ENCODE measurements at regions not wholly inside any gene's neighbourhood (a gene's known extent, or its start where the extent isn't known, plus 50 kb on each side); places are given as distances from the start of the nearest gene placed in this dataset.
A peak's percentile ranks its signal among the peaks of the same experiment; 100 is the strongest.

DNA sequence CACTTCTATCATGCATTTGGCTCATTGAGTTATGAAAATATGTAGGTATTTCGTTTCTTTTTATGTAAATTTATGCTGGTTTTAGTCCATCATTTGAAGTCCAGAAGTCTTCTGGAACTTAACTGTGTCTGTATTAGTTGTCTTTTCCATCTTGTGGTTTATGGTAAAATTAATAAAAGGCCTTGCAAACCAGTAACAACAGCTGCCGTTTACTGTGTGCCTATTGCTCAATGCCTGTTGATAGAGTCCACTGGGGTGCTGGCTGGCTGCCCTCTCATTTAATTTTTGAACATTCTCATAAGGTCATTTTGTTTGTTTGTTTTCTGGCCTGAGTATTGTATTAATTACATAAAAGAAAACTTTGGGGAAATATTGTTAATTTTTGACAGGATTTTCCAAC is 98.0 kb downstream of the NAA11 start:
- no peak for DNase-seq (ENCODE audit: low read depth, low spot score)
- in situ Hi-C loops (cut with HindIII; ENCODE audit: low pct_unique_long_range_greater_than_20kb, low sequenced_read_pairs): no loop called here

DNA sequence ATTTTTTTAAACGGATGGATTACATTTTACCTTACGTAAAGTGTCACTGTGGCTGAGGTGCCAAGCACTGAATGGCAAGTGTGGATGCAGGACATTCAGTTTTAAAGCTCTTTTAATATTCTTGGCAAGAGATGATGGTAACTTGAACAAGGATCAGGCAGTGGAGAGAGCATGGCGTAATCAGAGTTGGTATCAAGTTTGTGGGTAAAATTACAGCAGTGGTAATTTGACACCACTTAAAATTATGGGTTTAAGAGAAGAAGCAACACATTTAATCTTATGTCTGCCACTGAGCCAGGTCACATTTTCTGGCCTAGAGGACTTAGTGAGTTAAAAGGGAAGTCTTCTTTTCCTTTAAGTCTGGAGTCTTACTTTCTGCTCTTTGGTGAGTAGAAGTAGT is 100.5 kb downstream of the NAA11 start:
- in situ Hi-C loops (cut with HindIII; ENCODE audit: low pct_unique_long_range_greater_than_20kb, low sequenced_read_pairs): no loop called here

DNA sequence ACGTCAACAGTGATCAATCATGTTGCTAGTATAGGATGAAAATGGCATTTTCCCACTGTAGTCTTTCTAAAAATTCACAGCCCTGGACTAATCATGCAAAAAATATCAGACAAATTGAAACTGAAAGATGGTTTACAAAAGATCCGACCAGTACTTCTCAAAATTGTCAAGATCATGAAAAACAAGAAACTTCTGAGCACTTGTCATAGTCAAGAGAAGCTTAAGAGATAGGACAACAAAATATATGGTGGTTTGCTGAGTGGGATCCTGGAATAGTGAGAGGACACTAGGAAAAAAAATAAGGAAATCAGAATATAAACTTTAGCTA is 101.1 kb downstream of the NAA11 start:
- in situ Hi-C loops (cut with HindIII; ENCODE audit: low pct_unique_long_range_greater_than_20kb, low sequenced_read_pairs): no loop called here
- no peak for DNase-seq (ENCODE audit: low read depth, low spot score)

More for the DNA sequence above, 100.5 kb downstream of the NAA11 start:
- no peak for DNase-seq (ENCODE audit: low read depth, low spot score)

DNA sequence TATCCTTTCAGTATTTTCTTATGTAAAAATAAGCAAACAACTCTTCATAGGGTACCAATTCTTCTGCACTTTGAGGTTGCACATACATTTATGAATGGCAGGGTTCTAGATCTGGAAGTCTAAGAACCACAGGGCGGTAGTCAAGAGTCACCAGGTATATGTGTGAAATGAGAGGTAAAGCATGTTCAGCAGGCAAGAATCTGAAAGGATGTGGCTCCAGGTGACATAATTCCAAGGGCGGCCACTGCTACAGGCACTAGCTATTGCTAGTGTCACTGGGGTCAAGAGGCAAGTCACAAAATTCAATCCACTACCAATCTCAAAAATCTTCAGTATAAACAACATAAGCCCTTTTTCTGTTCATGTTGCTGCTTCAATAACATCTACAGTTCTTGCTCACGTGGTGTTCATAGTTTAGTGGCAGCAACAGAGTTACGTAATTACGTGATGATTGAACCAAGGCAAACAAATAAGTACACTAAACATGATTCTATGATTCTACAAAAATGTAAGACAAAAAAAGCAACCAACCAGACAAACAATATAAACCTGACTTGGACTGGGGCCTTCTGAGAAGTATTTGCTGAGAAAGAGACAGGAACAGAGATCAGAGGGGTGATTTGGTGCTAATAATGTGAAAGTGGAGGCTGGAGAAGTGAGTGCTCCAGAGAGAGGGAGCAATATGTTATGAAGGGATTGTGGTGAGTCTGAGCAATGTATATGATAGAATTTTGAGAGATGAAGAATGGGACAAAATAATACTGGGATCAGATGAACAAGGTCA is 101.7 kb downstream of the NAA11 start:
- no peak for DNase-seq (ENCODE audit: low read depth, low spot score)
- in situ Hi-C loops (cut with HindIII; ENCODE audit: low pct_unique_long_range_greater_than_20kb, low sequenced_read_pairs): no loop called here

DNA sequence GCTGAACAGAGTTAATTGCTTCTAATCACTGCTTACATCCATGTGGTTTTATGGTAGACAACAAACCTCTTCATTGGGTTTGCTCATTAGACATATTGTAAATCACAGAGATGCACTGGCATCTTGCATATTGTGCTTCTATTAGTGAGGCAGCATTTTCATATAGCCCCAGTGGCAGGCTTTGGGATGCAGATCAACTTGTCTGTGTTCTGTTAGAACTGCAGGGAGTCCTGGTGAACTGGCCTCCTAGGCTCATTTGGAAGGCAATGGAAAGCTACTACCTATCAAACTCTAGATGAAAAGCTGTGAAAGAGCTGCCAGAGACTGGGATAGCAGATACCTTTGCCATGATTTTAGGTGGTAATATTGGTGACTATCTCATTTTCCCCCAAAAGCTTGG is 108.8 kb downstream of the NAA11 start:
- in situ Hi-C loops (cut with HindIII; ENCODE audit: low pct_unique_long_range_greater_than_20kb, low sequenced_read_pairs): no loop called here
- DNase-seq (ENCODE audit: low read depth, low spot score): no peak

DNA sequence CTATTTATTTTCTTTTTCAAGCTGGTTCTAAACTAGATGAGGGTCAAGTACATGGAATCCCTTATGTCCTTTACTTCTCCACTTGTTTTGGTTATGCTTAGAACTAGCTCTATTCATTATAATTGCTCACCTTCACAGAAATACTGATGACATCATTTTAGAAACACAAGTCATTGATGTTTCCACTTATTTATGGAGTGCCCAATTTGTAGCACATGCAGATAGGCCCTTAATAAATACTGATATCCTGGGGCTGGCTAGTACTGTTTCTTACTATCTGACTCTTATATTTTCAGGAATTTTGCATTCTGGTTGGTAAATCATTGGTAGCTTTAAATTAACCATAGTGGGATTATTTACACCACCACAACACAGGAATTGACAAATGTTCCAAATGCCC is 112.2 kb downstream of the NAA11 start:
- in situ Hi-C loops (cut with HindIII; ENCODE audit: low pct_unique_long_range_greater_than_20kb, low sequenced_read_pairs): no loop called here
- DNase-seq (ENCODE audit: low read depth, low spot score): no peak

DNA sequence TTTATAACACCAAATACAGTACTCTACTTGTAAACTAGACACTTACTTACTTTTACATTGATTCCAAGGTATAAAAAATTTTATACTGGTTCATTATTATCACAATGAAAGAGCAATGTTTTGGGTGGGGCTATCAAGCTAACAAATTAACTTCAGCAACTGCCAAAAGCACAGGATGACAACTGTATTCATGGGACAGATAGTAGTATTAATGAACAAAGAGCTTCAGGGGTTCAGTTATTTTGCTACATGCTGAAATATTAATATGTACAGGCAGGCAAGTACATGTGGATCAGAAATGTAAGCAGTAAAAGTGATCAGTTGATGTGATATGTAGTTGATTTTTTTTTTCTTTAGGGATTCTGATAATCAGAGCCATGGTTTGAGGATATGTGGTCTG is 112.9 kb downstream of the NAA11 start:
- in situ Hi-C loops (cut with HindIII; ENCODE audit: low pct_unique_long_range_greater_than_20kb, low sequenced_read_pairs): no loop called here
- DNase-seq (ENCODE audit: low read depth, low spot score): no peak

DNA sequence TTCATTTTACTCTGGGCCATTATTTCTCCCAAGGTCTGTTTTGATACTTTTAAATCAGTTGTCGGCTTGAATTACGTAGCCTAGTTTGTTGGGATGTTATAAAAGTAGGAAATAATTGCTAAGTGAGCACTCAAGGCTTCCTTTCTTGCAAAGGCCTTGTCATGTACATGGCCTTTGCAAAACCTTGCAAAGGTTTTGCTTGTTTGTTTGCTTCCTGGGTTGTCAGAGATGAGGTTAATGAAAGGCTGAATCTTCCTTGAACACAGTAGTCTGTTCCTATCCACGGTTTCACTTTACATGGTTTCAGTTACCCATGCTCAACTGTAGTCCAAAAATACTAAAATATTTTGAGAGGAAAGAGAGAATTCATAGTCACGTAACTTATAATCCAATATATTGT is 113.5 kb downstream of the NAA11 start:
- DNase-seq (ENCODE audit: low read depth, low spot score): no peak
- in situ Hi-C loops (cut with HindIII; ENCODE audit: low pct_unique_long_range_greater_than_20kb, low sequenced_read_pairs): no loop called here

DNA sequence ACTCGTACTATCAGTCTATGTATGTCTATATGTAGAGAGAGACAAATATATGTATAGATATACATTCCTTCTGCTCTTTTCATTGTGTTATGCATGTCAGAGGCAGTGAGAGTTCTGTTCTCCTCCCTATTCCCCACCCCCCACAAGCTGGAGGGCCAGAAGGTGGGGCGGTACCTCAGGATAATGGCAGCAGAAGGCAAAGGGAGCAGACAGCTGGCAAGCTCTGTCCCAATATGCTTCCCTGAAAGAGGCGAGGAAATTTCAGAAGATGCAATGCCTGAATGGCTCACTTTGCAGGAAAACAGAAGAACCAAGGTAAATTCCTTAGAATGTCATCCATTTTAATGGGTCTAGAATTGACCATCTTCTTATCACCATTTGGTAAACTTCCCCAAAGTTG is 114.4 kb downstream of the NAA11 start:
- in situ Hi-C loops (cut with HindIII; ENCODE audit: low pct_unique_long_range_greater_than_20kb, low sequenced_read_pairs): no loop called here
- no peak for DNase-seq (ENCODE audit: low read depth, low spot score)

DNA sequence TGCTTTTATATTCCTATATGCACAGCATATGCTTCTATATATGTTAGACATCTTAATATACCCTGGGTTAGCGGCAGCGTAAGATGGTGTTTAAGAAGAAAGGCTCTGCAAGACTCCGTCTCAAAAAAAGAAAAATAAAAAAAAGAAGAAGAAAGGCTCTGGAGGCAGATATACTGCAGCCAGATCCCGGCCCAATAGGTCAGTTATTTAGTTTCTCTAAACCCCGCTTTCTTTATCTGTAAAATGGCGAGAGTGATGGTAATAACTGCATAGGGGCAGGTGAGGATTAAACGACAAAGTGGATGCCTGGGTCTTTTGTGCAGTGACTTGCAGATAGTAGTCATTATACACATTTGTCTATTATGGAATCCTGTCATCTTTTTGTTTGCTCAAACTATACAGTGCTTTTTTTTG is 115.2 kb downstream of the NAA11 start:
- DNase-seq (ENCODE audit: low read depth, low spot score): no peak
- in situ Hi-C loops (cut with HindIII; ENCODE audit: low pct_unique_long_range_greater_than_20kb, low sequenced_read_pairs): no loop called here

DNA sequence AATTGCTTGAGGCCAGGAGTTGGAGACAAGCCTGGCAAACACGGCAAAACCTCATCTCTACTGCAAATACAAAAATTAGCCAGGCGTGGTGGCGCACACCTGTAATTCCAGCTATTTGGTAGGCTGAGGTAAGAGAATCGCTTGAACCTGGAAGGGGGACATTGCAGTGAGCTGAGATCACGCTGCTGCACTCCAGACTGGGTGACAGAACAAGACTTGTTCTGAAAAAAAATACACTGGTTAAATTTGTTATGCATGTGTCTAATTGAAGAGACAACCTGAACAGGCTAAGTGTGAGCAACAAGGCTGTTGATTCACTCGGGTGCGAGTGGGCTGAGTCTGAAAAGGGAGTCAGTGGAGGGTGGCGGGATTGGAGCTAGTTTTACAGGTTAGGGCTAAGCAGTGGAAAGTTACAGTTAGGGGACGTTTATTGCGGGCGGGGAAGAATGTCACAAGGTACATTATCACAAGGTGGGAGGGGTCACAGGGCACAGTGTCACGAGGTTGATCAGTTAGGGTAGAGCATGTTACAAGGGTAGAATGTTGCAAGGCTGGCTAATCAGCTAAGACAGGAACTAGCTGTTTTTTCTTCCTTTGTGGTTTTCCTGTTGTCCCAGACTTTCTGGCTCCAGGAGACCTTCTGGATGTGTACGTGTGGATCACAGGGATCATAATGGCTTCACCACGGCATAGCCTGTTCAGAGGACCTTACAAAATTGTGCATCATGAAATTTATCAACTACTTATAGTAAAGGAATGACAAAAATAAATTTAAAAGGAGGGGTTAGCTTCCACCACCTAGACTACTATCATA is 115.8 kb downstream of the NAA11 start:
- in situ Hi-C loops (cut with HindIII; ENCODE audit: low pct_unique_long_range_greater_than_20kb, low sequenced_read_pairs): no loop called here
- DNase-seq (ENCODE audit: low read depth, low spot score): peak; percentile 26

DNA sequence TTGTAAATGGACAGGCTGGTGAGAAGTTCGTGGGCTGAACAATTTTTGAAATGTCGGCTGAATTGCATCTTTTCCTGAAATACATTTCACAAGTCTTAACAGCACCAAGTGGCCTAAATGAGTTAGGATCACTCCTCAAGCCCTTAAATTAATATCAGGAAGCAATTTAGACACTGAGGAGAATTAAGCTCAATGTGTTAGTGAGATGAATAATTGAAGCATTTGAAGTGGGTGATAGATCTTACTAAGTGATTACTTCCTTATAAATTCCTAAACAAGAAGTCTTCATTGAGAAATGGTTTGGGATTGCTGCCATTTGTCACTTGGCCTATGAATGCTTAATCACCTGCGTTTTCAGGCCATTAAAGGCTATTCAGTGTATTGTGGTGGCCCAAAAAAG is 116.8 kb downstream of the NAA11 start:
- no peak for DNase-seq (ENCODE audit: low read depth, low spot score)
- in situ Hi-C loops (cut with HindIII; ENCODE audit: low pct_unique_long_range_greater_than_20kb, low sequenced_read_pairs): no loop called here

DNA sequence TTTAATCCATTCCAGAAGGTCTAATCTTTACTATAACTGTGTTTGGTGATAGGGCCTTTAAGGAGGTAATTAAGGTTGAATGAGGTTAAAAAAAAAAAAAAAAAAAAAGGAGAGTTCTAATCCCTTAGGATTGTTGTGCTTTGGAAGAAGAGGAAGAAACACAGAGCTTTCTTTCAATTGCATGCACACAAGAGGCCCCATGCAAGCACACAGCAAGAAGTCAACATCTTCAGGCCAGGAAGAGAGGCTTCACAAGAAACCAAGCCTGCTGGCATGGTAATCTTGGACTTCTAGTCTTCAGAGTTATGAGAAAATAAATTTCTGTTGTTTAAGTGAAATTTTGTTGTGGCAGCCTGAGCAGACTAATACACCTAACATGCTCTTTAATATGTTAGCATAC is 118.6 kb downstream of the NAA11 start:
- in situ Hi-C loops (cut with HindIII; ENCODE audit: low pct_unique_long_range_greater_than_20kb, low sequenced_read_pairs): no loop called here
- DNase-seq (ENCODE audit: low read depth, low spot score): no peak

DNA sequence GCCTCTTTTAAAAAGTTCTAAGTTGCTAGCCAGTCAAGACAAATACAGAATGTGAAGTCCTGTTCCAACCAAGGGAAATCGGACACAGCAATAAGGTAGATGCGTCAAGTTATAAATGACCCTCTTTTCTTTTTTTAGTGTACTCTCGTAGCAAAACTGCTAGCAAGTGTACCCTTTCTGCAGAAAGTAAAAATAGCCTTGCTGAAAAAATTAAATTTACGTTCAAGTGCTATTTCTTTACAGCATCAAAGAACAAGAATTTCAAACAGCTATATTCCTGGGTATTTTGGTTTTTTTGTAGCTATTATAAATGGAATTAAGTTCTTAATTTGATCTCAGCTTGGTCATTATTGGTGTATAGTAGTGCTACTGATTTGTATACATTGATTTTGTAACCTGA is 119.2 kb downstream of the NAA11 start:
- DNase-seq (ENCODE audit: low read depth, low spot score): no peak
- in situ Hi-C loops (cut with HindIII; ENCODE audit: low pct_unique_long_range_greater_than_20kb, low sequenced_read_pairs): no loop called here

DNA sequence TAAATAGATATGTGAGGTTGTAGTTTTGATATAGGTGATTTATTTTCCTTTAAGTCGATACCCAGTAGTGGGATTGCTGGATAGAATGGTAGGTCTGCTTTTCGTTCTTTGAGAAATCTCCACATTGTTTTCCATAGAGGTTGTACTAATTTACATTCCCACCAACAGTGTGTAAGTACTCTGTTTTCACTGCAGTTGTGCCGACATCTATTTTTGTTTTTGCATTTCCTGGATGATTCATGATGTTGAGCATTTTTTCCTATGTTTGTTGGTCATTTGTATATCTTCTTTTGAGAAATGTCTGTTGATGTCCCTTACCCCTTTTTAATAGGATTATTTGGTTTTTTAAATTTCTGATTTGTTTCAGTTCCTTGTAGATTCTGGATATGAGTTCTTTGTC is 120.7 kb downstream of the NAA11 start:
- in situ Hi-C loops (cut with HindIII; ENCODE audit: low pct_unique_long_range_greater_than_20kb, low sequenced_read_pairs): no loop called here
- no peak for DNase-seq (ENCODE audit: low read depth, low spot score)

DNA sequence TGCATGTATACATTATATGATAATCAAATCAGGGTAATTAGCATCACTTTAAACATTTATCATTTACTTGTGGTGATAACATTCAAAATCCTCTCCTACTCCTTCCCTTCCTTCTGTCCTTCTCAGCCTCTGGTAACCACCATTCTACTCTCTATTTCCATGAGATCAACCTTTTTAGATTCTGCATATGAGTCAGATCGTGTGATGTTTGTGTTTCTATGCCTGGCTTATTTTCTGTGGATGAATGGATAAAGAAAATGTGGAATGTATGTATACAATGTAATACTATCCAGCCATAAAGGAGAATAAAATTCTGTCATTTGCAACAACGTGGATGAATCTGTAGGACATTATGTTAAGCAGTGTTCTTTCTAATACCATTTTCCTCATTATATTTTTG is 123.9 kb downstream of the NAA11 start:
- in situ Hi-C loops (cut with HindIII; ENCODE audit: low pct_unique_long_range_greater_than_20kb, low sequenced_read_pairs): no loop called here

DNA sequence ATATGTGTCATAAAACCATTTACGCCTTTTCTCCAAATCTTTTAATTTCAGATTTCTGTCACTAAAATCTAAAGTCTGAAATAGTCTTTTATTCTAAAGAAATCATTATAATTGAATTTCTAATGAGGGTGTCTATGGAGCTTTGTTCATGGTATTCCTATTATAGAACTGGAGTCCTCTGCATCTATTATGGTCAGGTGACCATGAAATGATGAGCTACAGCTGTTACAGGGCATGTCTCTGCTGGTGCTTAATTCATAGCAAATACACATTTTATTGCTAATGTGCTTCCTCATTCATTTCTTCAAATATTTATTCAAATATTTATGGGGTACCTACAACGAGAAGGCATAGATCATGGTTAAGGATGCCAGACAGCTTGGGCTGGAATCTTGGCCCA is 126.1 kb downstream of the NAA11 start:
- in situ Hi-C loops (cut with HindIII; ENCODE audit: low pct_unique_long_range_greater_than_20kb, low sequenced_read_pairs): no loop called here

More for the DNA sequence above, 123.9 kb downstream of the NAA11 start:
- no peak for DNase-seq (ENCODE audit: low read depth, low spot score)

DNA sequence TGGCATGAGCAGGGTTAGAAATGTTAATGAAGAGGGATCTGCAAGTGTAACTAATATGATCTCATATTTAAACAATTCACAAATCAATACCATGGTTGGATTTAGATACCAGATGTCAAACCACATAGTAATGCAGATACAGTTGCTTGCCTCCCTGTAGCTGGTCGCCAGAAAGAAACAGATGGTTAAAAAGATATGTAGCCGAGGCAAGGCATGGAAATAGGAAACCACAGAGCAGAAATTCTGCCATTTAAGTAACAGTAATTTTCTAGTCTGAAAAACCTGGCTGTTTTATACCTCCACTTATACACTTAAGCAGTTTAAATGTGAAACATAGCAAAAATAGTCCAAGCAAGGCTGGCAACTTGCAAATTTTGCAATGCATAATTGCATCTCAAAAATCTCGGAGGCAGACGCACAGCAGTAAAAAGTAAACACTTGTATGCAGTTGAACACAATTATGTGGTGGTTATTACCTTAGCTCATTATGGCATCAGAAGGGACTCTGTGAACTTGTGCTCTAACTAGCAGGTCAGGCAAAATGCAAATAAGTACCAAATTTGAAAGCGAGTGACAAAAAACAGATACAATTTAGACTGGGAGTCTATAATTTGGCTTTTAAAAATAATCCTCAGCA is 126.8 kb downstream of the NAA11 start:
- in situ Hi-C loops (cut with HindIII; ENCODE audit: low pct_unique_long_range_greater_than_20kb, low sequenced_read_pairs): no loop called here
- DNase-seq (ENCODE audit: low read depth, low spot score): no peak

More for the DNA sequence above, 126.1 kb downstream of the NAA11 start:
- DNase-seq (ENCODE audit: low read depth, low spot score): no peak

Data from SK-MEL-5 (cell line).